NB4 (cell line): ENCODE measurements at regions not wholly inside any gene's neighbourhood (a gene's known extent, or its start where the extent isn't known, plus 50 kb on each side); places are given as distances from the start of the nearest gene placed in this dataset.

Experiments
- MYC ChIP-seq: IDR thresholded peaks from 2 replicates; pipeline ENCODE4 v1.6.1; 2011; ENCODE audit warnings: low read depth, low read length
- POLR2A ChIP-seq: IDR thresholded peaks from 2 replicates; pipeline ENCODE4 v1.6.1; 2011; ENCODE audit warnings: mild to moderate bottlenecking; ENCODE audit not compliant: insufficient read length; ENCODE audit errors: extremely low read depth
- TF ChIP-seq, protein P1 (sequence below): IDR thresholded peaks from one replicate; pipeline ENCODE4 v1.5.1; 2012; ENCODE audit warnings: low read depth, low read length

DNA sequence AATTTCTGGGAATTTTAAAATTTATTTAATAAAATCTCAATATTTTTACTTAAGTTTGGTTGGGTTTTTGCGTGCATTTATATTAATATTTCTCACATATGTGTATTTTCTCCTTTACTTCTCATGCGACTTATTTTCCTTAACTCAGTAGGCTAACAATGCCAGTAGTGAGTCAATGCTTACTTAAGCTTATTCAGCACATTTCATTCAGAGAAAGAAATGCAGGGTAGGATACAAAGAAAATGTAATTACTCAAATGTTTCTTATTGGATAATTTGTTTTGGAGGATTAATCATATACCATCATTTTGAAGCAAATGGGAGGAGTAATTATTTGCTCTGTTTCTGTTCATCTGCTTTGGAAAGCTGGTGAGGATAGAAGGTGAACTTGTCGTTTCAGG, 623.5 kb downstream of the POM121L12 start:
- TF ChIP-seq, protein P1, sequence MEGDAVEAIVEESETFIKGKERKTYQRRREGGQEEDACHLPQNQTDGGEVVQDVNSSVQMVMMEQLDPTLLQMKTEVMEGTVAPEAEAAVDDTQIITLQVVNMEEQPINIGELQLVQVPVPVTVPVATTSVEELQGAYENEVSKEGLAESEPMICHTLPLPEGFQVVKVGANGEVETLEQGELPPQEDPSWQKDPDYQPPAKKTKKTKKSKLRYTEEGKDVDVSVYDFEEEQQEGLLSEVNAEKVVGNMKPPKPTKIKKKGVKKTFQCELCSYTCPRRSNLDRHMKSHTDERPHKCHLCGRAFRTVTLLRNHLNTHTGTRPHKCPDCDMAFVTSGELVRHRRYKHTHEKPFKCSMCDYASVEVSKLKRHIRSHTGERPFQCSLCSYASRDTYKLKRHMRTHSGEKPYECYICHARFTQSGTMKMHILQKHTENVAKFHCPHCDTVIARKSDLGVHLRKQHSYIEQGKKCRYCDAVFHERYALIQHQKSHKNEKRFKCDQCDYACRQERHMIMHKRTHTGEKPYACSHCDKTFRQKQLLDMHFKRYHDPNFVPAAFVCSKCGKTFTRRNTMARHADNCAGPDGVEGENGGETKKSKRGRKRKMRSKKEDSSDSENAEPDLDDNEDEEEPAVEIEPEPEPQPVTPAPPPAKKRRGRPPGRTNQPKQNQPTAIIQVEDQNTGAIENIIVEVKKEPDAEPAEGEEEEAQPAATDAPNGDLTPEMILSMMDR, result no peak
- TF ChIP-seq POLR2A (no peak), MYC (no peak)
